ENCODE measurements at regions not wholly inside any gene's neighbourhood (a gene's known extent, or its start where the extent isn't known, plus 50 kb on each side); places are given as distances from the start of the nearest gene placed in this dataset.

- TF ChIP-seq, protein P1, sequence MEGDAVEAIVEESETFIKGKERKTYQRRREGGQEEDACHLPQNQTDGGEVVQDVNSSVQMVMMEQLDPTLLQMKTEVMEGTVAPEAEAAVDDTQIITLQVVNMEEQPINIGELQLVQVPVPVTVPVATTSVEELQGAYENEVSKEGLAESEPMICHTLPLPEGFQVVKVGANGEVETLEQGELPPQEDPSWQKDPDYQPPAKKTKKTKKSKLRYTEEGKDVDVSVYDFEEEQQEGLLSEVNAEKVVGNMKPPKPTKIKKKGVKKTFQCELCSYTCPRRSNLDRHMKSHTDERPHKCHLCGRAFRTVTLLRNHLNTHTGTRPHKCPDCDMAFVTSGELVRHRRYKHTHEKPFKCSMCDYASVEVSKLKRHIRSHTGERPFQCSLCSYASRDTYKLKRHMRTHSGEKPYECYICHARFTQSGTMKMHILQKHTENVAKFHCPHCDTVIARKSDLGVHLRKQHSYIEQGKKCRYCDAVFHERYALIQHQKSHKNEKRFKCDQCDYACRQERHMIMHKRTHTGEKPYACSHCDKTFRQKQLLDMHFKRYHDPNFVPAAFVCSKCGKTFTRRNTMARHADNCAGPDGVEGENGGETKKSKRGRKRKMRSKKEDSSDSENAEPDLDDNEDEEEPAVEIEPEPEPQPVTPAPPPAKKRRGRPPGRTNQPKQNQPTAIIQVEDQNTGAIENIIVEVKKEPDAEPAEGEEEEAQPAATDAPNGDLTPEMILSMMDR (conservative IDR thresholded peaks at IDR 0.05) = no peak
- no peak for TF ChIP-seq ZFX (IDR thresholded peaks at IDR 0.05)
Observed at GRCh38 chr10:28902215-28902614, 224.9 kb downstream of the BAMBI start.
